GM10266 (cell line): ENCODE measurements at regions not wholly inside any gene's neighbourhood (a gene's known extent, or its start where the extent isn't known, plus 50 kb on each side); places are given as distances from the start of the nearest gene placed in this dataset.
"Not testable (repeated sequence)": the region's sequence is repeated elsewhere in the genome, so short reads cannot be mapped to it uniquely, and the experiment has no call there.

Experiments used
- DNase-seq: peaks from one replicate; pipeline ENCODE4 v3.0.0; 2012; ENCODE audit errors: extremely low spot score
- TF ChIP-seq, protein P1 (sequence below): IDR thresholded peaks from 2 replicates; pipeline ENCODE4 v1.5.1; 2012; ENCODE audit warnings: mild to moderate bottlenecking, low read depth; ENCODE audit not compliant: control insufficient read depth, insufficient read depth; ENCODE audit errors: missing control alignments

DNA sequence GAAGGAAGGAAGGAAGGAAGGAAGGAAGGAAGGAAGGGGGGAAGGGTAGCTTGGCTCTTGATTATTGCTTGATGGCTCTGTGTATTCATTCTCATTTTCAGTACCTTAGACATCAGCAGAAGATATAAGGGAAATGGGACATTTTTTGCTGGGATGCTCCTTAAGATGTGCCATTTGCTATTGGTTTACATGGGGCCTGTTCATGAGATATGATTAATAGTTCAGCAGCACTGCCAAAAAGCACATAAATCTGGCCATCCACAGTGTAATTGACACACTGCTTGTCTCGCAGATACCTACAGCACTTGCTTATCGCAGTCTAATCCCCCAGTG, 137.5 kb upstream of the JARID2 start:
- no peak for DNase-seq
- TF ChIP-seq, protein P1, sequence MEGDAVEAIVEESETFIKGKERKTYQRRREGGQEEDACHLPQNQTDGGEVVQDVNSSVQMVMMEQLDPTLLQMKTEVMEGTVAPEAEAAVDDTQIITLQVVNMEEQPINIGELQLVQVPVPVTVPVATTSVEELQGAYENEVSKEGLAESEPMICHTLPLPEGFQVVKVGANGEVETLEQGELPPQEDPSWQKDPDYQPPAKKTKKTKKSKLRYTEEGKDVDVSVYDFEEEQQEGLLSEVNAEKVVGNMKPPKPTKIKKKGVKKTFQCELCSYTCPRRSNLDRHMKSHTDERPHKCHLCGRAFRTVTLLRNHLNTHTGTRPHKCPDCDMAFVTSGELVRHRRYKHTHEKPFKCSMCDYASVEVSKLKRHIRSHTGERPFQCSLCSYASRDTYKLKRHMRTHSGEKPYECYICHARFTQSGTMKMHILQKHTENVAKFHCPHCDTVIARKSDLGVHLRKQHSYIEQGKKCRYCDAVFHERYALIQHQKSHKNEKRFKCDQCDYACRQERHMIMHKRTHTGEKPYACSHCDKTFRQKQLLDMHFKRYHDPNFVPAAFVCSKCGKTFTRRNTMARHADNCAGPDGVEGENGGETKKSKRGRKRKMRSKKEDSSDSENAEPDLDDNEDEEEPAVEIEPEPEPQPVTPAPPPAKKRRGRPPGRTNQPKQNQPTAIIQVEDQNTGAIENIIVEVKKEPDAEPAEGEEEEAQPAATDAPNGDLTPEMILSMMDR = no peak

DNA sequence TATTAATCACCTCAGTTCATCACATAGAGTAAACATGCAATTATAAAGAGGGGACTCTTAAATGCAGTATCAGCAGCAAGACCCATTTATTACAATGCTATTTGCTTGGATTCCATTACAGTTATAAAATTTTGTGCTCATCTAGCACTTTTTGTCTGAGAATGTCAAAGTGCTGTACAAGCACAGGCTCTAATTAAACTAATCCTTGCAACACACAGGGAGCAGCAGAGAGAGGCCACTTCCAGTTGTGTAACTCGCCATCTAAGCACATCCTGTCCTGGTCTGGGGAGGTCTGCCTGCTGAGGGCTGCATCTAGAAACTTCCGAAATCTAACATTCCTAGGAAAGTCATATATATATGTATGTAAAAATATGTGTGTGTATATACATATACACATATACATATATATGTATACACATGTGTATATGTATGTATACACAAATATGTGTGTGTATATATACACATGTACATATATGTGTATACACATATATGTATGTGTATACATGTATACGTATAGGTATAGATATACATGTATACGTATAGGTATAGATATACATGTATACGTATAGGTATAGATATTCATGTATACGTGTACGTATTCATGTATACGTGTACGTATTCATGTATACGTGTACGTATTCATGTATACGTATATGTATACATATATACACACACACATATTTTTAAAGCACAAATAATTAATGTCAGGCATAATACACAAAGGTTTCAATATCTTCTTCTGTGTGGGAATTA, 136.4 kb upstream of the JARID2 start:
- DNase-seq = no peak
- TF ChIP-seq, protein P1 = no peak

DNA sequence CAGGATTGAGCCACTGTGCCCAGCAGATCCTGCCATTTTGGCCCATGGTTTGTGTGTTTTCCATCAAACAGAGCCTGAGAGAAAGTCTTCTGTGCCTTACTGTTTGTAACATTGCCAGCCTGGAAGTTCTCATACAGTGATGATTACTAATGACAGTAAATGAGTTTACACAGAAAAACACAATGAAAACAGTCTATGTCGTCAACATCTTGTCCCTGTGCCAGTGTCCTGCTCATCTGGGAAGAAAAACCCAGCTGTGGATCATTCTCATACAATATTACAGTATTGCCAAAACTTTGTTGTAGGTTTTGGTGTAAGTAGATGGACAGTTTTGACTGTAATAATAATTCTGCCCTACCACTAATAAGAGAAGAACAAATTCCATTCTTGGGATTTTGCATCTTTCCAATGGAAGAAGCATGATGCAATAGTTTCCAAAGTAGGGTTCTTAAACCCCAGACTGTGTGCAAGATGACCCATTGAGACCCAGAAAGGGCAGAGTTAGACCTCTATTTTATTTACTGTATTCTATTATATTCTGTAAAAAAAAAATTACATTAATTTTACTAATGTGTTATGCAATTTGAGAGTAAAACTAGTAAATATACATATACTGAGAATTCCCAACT, 135.0 kb upstream of the JARID2 start:
- DNase-seq = no peak
- TF ChIP-seq, protein P1 = no peak

DNA sequence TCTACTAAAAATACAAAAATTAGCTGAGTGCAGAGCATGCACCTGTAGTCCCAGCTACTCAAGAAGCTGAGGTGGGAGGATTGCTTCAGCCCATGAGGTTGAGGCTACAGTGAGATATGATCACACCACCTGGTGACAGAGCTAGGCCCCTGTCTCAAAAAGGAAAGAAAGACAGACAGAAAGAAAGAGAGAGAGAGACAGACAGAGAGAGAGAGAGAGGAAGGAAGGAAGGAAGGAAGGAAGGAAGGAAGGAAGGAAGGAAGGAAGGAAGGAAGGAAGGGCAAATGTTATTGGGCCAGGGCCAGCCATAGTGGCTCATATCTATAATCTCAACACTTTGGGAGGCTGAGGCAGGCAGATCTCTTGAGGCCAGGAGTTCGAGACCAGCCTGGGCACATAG, 134.3 kb upstream of the JARID2 start:
- DNase-seq = not testable (repeated sequence)

DNA sequence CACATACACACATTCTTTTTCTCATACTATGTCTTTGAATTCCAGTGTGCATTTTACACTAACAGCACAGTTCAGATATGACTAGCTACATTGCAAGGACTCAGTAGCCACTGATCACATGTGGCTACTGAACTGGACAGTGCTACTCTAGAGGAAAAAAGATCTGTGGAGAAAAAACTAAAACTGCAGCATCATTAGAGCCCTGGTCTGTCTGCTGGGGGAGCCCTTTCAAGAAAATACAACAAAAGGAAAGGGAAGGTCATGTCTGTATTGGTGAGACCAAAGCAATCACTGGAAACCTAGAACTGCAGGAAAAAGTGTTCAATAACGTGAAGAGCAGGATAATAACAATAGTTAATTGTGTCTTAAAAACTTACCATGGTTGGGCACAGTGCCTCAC, 132.3 kb upstream of the JARID2 start:
- DNase-seq = no peak
- TF ChIP-seq, protein P1 = no peak

DNA sequence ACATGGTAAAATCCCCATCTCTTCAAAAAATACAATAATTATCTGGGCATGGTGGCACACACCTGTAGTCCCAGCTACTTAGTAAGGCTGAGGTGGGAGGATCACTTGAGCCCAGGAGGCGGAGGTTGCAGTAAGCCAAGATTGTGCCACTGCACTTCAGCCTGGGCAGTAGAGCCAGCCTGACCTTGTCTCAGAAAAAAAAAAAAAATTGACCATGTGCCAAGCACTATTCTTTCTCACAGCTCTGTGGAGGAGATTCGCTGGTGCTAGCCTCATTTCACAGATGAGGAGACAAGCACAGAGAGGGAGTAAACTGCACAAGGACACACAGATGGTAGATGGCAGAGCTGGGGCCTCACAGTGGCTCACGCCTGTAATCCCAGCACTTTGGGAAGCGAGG, 131.8 kb upstream of the JARID2 start:
- DNase-seq = no peak
- TF ChIP-seq, protein P1 = no peak

DNA sequence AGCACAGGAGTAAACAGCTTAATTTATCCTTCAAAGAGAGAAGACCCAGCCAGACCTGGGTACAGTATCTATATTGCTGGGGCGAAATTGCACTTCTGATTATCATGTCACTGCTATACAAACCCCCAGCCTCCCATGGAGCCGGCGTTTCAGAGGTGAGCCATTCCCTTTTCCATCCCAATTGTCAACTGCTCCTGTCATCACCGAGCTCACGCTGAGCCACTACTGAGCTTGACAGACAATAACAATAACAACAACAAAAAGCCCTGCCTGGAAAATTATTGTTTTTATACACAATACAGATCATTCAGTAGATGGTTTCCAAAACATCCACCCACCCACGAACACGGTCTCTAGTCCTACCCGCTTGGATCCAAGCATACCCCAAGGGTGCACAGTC, 129.0 kb upstream of the JARID2 start:
- TF ChIP-seq, protein P1 = no peak
- no peak for DNase-seq
